SW480 (cell line): ENCODE measurements at regions not wholly inside any gene's neighbourhood (a gene's known extent, or its start where the extent isn't known, plus 50 kb on each side); places are given as distances from the start of the nearest gene placed in this dataset.
"Not testable (repeated sequence)": the region's sequence is repeated elsewhere in the genome, so short reads cannot be mapped to it uniquely, and the experiment has no call there.

ENCODE experiments used
- DNase-seq: peaks from one replicate; pipeline ENCODE4 v3.0.0-alpha.2; 2016; ENCODE audit warnings: low spot score

GRCh38 chr1:4486408-4487120, 167.8 kb upstream of the AJAP1 start:
- DNase-seq: no peak

GRCh38 chr1:4488018-4488417, 166.4 kb upstream of the AJAP1 start:
- DNase-seq: no peak

GRCh38 chr1:4489486-4489885, 164.9 kb upstream of the AJAP1 start:
- DNase-seq: no peak

- not testable (repeated sequence) for DNase-seq
Observed at GRCh38 chr1:4489992-4490391, 164.4 kb upstream of the AJAP1 start.

DNA sequence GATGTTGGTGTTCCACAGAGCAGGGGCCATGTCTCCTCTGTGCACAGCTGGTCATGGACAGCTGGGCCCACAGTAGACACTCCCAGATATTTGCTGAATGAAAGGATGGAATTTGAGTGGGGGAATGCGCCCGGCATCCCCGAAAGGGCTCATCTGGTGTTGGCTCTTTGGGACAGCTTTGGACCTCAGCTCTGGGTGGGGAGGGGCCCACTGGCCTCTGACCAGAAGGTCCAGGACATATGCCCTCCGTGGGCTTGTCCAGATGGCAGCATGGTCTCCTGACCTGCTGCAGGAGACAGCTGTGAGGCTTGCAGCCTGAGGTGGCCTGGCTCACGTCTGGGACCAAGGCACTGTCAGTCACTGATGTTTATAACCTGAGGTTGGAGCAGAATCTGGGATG, 160.4 kb upstream of the AJAP1 start:
- DNase-seq: no peak

DNA sequence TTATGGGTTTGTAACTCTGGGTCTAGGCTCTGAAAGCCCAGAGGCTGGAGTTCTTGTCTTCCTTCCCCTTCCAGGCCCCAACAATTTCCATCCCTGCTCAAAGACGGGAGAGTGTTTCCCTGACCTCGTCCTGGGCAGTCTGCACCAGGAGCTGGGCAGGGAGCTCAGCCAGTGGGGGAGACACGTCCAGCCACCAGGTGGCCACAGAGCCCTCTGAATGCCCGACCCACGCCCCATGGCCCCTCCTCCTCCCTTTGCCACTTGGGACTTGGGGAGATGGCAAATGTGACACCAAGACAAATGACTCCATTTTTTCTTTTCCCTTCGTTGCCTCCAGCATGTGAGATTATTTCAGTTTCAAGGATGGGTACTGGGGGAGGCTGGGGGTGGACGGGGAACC, 159.9 kb upstream of the AJAP1 start:
- peak; percentile 18 for DNase-seq

DNA sequence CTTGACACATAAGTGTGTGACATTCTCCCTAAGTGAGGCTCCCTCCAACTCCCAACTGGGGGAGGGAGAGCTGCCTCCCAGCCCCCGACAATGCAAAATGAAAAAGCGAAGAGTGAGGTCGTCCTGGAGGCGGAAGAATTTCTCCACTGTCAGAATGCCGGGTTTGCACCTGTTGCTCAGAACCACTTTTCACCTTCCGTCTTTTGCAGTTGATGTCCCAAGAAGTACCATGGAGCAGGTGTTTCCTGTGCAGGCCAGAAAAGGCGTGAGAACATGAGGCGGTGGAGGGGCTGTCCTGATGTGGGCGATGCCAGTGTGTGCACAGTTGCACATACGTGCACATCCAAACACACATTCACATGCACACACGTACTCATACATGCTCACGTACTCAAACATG, 158.6 kb upstream of the AJAP1 start:
- DNase-seq: no peak

- DNase-seq: no peak
Observed at GRCh38 chr1:4500441-4500840, 154.0 kb upstream of the AJAP1 start.

DNA sequence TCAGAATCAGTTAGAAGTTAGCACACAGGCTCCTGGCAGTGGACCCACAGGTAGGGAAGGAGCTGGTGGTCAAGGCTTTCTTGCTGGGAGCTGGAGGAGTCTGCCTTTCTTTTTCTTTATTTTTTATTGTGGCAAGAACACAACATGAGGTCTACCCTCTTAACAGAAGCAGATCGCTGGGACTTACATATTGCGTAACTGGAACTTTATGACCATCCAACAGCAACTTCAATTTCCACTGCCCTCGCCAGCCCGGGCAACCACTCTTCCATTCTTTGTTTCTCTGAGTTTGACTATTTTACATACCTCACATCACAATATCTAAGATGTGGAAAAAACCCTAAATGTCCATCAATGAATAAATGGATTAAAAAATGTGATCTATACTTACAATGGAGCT, 147.8 kb upstream of the AJAP1 start:
- DNase-seq: no peak

DNA sequence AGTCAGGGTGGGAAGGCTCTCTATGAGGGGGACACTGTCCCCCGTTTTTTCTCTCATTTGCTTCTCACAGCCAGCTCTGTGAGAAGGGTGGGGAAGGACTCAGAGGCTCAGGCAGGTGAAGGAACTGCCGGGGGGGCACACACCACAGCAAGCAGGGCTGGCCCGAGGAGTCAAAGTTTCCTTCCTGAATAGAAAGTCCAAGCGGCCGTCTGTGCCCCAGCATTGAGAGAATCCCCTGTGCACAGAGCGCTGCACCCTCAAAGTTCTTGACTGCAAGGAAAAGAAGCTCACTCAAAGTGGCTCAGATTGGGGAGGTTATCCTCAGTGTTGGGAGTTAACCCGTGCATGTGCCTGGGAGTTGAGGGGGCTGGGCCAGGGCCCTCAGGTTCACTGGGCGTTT, 145.2 kb upstream of the AJAP1 start:
- no peak for DNase-seq

DNA sequence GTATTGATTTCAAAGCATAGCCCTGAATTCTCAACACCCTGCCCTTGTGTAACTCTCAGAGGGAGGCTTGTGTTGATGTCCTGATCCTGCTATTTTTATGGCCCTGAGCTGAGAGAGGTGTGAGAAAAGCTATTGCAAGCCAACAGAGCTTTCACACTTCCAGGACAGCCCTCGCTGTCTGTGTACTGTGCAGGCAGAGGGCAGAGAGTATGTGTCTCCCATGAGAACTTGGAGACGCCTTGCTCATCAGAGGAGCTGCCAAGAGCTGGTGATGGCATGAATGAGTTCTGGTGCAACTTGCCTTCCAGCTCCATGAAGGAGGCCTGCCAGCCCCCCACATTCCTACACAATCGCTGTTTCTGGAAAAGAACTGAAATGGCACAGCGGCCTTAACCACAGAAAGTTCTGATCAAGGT, 144.1 kb upstream of the AJAP1 start:
- DNase-seq: peak; percentile 8

GRCh38 chr1:4511374-4511773, 143.0 kb upstream of the AJAP1 start:
- DNase-seq: no peak

GRCh38 chr1:4512636-4513035, 141.8 kb upstream of the AJAP1 start:
- no peak for DNase-seq

GRCh38 chr1:4513685-4514084, 140.7 kb upstream of the AJAP1 start:
- no peak for DNase-seq

DNA sequence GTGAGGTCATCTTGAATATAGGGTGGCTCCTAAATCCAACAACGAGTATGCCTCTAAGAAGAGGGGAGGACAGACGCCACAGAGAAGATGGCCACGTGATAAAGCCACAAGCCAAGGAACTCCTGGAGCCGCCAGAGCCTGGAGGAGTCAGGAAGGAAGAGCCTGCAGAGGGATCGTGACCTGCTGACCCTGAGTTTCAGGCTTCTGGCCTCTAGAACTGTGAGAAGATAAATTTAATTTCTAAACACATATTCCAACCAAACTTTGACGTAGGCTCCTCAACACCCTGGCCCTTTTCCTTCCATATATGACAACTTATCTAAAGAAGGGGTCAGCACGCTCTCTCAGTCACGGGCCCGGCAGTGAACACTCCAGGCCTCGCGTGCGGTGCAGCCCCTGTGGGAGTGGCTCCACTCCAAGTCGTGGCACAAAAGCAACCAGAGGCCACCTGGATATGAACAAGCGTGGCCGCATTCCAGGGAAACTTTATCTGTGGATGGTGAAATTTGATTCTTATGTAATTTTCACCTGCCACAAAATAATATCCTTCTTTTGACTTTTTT, 138.6 kb upstream of the AJAP1 start:
- no peak for DNase-seq

- DNase-seq: no peak
Observed at GRCh38 chr1:4516596-4516995, 137.8 kb upstream of the AJAP1 start.

DNA sequence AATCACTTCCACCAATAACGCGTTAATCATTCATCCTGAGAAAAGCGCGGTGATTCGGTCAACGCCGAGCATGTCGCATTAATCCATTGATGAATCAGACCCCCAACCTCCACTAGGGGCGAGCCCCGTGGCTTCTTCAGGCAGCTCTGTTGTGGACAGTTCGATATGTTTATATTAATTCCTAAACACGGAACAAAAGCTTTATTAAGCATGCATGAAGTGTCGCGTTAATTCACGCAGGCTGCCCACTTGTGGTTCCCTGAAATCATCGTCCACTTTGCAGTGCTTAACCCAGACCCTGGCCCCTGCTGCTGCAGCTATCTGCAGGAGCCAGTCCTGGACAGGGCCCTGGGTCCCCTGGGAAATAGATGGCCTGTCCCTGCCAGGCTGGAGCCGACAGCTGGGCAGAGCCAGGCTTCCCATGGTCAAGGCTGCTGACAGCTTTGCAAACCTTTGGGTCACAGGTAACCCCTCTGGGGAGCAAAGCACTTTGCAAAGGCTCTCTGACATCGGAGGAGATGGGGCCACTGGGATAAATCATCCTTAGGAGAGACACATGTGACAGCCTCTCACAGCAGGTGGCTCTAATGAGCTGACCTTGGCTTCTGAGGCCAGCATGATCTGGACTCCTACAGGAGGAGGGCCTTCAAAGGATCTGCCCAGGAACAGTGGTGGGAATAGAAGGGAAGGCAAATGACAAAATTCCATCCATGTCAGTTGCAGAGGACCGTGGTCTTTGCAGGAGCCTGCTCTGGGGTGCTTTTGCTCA, 137.0 kb upstream of the AJAP1 start:
- DNase-seq: no peak

GRCh38 chr1:4518621-4519020, 135.8 kb upstream of the AJAP1 start:
- no peak for DNase-seq

- DNase-seq: no peak
Observed at GRCh38 chr1:4519954-4520353, 134.5 kb upstream of the AJAP1 start.

DNA sequence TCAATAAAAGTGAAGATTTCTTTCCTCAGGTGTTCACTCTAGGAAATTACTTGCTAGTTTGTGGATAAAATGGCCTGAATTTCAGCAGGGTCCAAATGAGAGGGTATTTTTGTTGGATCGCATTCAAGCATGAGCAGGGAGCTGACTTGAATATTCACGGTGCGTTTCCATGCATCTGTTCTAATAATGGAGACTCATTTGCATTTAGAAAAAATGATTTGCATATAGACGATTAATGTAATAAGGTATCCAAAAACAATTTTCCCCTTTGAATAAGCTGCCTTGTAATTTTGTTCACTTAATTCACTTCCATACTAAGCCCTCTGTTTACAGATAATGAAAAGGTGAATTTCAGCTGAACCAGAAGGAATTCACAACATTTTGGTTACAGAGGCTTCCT, 130.9 kb upstream of the AJAP1 start:
- DNase-seq: no peak

DNA sequence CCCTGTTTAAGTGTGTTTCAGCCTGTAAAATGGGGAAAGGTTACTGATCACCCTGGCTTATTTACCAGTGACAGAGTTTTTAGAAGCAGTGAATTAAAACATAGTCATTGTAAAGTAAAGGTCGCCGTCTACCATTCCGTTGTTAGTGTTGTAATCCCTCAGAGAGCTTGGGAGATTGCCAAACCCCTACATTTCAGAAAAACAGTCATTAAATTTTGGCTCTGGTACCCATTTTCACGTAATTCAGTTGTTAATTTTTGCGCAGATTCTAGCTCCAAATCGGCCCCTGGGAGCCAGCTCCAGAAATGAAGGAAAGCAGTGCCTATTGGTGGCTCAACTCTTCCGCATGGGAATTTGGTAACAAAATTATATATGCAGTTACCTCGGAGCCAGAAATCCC, 127.7 kb upstream of the AJAP1 start:
- DNase-seq: no peak

DNA sequence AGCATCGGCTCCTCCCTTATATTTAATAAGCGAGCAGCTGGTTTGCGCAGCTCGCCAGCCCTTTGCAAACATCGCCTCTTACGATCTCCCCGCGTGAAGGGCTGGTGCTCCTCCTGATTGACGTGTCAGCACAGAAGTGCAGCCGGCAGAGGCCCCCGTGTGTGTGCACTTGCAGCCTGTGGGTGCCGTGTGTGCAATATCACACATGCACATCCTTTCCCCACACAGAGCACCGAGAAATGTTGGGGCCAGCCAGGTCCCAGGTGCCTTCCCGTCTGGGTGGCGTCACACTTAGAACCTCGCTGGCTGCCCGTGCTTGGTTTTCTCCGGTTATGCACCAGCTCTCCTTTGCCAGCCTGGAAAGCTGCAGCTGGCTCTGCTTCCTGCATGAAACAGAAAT, 126.6 kb upstream of the AJAP1 start:
- no peak for DNase-seq

DNA sequence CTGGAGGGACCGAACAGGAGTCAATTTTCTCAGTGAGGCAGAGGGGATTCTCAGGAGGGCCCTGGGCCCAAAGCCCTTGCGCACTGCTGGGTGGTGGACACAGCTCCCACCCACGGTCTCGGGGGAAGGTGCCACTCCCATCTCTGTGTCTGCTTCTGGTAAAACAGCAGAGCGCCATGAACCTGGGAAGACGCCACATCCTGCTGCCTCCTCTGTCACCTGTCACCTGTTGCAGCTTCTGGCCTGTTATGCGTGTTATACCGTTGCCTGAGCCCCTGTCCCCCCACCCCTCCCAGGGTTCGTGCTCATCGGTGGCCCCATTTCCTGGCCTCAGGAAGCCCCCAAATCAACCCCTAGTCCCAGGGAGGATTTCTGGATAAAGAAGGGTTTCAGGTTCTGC, 125.8 kb upstream of the AJAP1 start:
- DNase-seq: no peak
